ENCODE measurements at regions not wholly inside any gene's neighbourhood (a gene's known extent, or its start where the extent isn't known, plus 50 kb on each side); places are given as distances from the start of the nearest gene placed in this dataset.

DNA sequence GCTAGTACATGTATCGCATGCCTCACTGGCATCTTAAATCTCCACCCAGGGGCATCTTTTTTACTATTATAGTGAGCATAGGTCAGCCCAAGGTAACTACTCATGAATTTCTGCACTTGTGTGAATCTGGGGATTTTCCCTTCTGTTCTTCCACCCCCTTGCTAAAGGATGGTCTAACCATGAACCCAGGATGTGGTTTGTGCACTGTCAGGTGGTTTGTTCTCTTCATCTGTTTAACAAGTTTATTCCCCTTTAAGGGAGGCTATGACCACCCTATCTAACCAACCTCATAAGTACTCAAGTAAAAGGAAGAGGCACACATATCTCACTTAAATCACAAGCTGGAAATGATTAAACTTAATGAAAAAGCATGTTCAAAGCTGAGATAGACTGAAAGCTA, 243.0 kb downstream of the RPRM start:
- Histone ChIP-seq H3K27me3 (no peaks in the 10 kb centered on the region), H3K9me3 (no peaks in the 10 kb centered on the region), H3K27ac (no peak overlapping the region), H3K4me1 (no peaks in the 10 kb centered on the region), H3K36me3 (no peaks in the 10 kb centered on the region), H3K4me3 (no peak overlapping the region)
- 80% methylated on average over 1 of the region's 1 CpG for WGBS
- DNase-seq (ENCODE audit: low spot score in 2 of 2) = no peak
- TF ChIP-seq POLR2A (IDR thresholded peaks at IDR 0.05) (no peak), EP300 (IDR thresholded peaks at IDR 0.05) (no peak), POLR2AphosphoS5 (IDR thresholded peaks at IDR 0.05) (no peak)
- TF ChIP-seq, protein P1, sequence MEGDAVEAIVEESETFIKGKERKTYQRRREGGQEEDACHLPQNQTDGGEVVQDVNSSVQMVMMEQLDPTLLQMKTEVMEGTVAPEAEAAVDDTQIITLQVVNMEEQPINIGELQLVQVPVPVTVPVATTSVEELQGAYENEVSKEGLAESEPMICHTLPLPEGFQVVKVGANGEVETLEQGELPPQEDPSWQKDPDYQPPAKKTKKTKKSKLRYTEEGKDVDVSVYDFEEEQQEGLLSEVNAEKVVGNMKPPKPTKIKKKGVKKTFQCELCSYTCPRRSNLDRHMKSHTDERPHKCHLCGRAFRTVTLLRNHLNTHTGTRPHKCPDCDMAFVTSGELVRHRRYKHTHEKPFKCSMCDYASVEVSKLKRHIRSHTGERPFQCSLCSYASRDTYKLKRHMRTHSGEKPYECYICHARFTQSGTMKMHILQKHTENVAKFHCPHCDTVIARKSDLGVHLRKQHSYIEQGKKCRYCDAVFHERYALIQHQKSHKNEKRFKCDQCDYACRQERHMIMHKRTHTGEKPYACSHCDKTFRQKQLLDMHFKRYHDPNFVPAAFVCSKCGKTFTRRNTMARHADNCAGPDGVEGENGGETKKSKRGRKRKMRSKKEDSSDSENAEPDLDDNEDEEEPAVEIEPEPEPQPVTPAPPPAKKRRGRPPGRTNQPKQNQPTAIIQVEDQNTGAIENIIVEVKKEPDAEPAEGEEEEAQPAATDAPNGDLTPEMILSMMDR (IDR thresholded peaks at IDR 0.05) = no peak

DNA sequence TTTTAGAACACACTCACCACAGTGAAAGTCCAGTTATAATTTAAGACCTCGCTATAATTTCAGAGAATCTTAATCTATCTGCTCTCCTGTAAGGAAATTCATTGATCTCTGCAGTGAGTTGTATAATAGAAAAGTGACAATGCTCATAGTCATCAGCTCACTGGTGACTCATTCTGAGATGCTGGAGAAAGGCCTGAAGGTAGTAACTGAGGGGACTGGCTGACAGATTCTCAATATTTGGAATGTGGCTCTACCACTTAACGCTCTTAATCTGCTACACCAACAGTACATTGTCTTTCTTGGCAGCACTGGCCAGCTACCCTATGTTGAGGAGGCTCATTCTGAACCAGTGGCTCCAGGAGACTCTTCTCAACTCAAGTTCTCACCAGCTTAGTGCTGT, 246.1 kb downstream of the RPRM start:
- Histone ChIP-seq H3K4me3 (no peak overlapping the region), H3K27me3 (no peaks in the 10 kb centered on the region), H3K27ac (no peak overlapping the region), H3K9me3 (no peaks in the 10 kb centered on the region), H3K36me3 (no peaks in the 10 kb centered on the region), H3K4me1 (no peaks in the 10 kb centered on the region)
- TF ChIP-seq EP300 (IDR thresholded peaks at IDR 0.05) (no peak), POLR2AphosphoS5 (IDR thresholded peaks at IDR 0.05) (no peak), POLR2A (IDR thresholded peaks at IDR 0.05) (no peak)
- TF ChIP-seq, protein P1 (IDR thresholded peaks at IDR 0.05) = no peak
- no peak for DNase-seq (ENCODE audit: low spot score in 2 of 2)
- WGBS = 63% methylated on average over 2 of the region's 2 CpGs

DNA sequence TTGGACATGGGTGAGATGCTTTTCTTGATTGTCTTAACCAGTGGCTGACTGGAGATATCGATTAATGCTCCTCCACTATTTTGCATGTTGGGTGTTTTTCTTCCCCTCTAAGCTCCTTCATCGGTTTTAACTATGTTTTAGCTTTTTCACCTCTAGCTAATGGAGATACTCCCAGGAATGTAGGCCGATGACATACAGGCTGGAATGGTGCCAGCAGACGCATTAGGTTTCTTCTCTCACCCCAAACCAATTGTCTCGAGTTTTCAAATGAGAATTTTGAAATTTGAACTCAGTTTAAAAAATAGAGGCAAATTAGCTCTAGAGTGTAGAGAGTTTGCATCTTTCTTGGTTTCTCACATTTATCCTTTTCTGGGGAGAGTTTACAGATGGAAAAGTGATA, 247.6 kb downstream of the RPRM start:
- no peak for DNase-seq (ENCODE audit: low spot score in 2 of 2)
- TF ChIP-seq POLR2A (IDR thresholded peaks at IDR 0.05) (no peak), POLR2AphosphoS5 (IDR thresholded peaks at IDR 0.05) (no peak), EP300 (IDR thresholded peaks at IDR 0.05) (no peak)
- TF ChIP-seq, protein P1 (IDR thresholded peaks at IDR 0.05) = no peak
- WGBS = 38% methylated on average over 5 of the region's 5 CpGs
- H3K4me3 ChIP-seq = no peak overlapping the region
- no peaks in the 10 kb centered on the region for H3K4me1 ChIP-seq
- H3K36me3 ChIP-seq = no peaks in the 10 kb centered on the region
- H3K27ac ChIP-seq = no peak overlapping the region
- H3K9me3 ChIP-seq = no peaks in the 10 kb centered on the region
- H3K27me3 ChIP-seq = no peaks in the 10 kb centered on the region

DNA sequence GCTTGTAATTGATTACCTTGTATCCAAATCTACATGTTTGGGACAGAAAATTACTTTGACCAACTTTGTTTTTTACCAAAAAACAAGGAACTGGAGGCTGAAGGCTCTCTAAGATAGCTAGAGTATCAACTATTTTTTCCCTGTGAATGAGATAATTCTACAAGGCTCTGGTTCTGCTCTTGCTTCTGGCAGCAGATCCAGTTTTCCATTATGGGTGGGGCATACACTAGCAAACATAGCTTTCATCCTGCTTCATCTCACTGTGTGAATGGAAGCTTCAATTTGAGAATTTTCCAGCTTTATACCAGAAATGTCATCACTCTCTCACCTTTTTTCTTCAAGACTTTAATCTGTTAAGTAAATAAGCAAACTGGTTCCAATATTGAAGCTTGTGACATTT, 249.7 kb downstream of the RPRM start:
- H3K27me3 ChIP-seq = no peaks in the 10 kb centered on the region
- H3K27ac ChIP-seq = no peak overlapping the region
- DNase-seq (ENCODE audit: low spot score in 2 of 2) = no peak
- H3K4me3 ChIP-seq = no peak overlapping the region
- no peaks in the 10 kb centered on the region for H3K9me3 ChIP-seq
- TF ChIP-seq, protein P1 (IDR thresholded peaks at IDR 0.05) = no peak
- TF ChIP-seq POLR2AphosphoS5 (IDR thresholded peaks at IDR 0.05) (no peak), EP300 (IDR thresholded peaks at IDR 0.05) (no peak), POLR2A (IDR thresholded peaks at IDR 0.05) (no peak)
- H3K4me1 ChIP-seq = no peaks in the 10 kb centered on the region
- H3K36me3 ChIP-seq = no peaks in the 10 kb centered on the region

DNA sequence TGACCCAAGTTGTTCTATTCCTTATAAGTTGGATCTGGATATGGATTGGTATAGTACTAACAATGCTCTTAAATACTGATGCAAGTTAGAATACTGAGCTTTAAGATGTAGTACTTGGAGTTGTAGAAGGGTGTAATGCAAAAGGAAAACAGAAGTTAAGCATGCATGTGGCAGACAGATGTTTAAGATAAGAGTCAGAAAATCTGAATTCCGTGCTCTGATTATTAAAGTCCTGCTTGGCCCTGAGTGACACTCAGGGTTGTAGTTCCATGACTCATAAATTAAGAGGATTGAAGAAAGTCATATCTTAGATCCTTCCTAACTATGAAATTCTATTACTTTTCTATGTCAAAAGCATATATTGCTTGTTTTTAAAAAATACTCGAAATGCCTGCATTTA, 250.6 kb downstream of the RPRM start:
- no peaks in the 10 kb centered on the region for H3K27me3 ChIP-seq
- no peak for TF ChIP-seq EP300 (IDR thresholded peaks at IDR 0.05)
- TF ChIP-seq POLR2AphosphoS5 (IDR thresholded peaks at IDR 0.05) = no peak
- TF ChIP-seq, protein P1 (IDR thresholded peaks at IDR 0.05) = no peak
- TF ChIP-seq POLR2A (IDR thresholded peaks at IDR 0.05) = no peak
- no peaks in the 10 kb centered on the region for H3K9me3 ChIP-seq
- no peak for DNase-seq (ENCODE audit: low spot score in 2 of 2)
- WGBS = 66% methylated on average over 2 of the region's 2 CpGs
- H3K36me3 ChIP-seq = no peaks in the 10 kb centered on the region
- no peak overlapping the region for H3K4me3 ChIP-seq
- no peaks in the 10 kb centered on the region for H3K4me1 ChIP-seq
- H3K27ac ChIP-seq = no peak overlapping the region
